H9 (cell line): ENCODE measurements at regions not wholly inside any gene's neighbourhood (a gene's known extent, or its start where the extent isn't known, plus 50 kb on each side); places are given as distances from the start of the nearest gene placed in this dataset.

Source experiments
- DNase-seq: peaks from one replicate; pipeline ENCODE4 v3.0.0-alpha.2; 2017
- H2AFZ ChIP-seq: one replicate; pipeline ENCODE4 v1.6.1; 2013; ENCODE audit warnings: mild to moderate bottlenecking, low read length, control low read depth, moderate library complexity
- H2AK5ac ChIP-seq: 2 replicates; pipeline ENCODE4 v1.6.1; 2013; ENCODE audit warnings: low read length, control low read depth, mixed read lengths; ENCODE audit not compliant: insufficient read length
- H2BK120ac ChIP-seq: one replicate; pipeline ENCODE4 v1.6.1; 2013; ENCODE audit warnings: low read depth, mild to moderate bottlenecking, low read length, control low read depth, inconsistent platforms; ENCODE audit not compliant: poor library complexity, severe bottlenecking
- H2BK12ac ChIP-seq: 2 replicates; pipeline ENCODE4 v1.6.1; 2013; ENCODE audit warnings: low read length, control low read depth, mixed read lengths, low read depth; ENCODE audit not compliant: insufficient read length
- H2BK15ac ChIP-seq: 2 replicates; pipeline ENCODE4 v1.6.1; 2013; ENCODE audit warnings: low read depth, low read length, control low read depth
- H2BK20ac ChIP-seq: one replicate; pipeline ENCODE4 v1.6.1; 2013; ENCODE audit warnings: low read depth, mild to moderate bottlenecking, low read length, control low read depth, inconsistent platforms; ENCODE audit not compliant: poor library complexity, severe bottlenecking
- H2BK5ac ChIP-seq: 2 replicates; pipeline ENCODE4 v1.6.1; 2013; ENCODE audit warnings: low read length, control low read depth, mixed read lengths; ENCODE audit not compliant: insufficient read length
- H3K14ac ChIP-seq: 2 replicates; pipeline ENCODE4 v1.6.1; 2013; ENCODE audit warnings: low read length, control low read depth; ENCODE audit not compliant: insufficient read depth
- H3K18ac ChIP-seq: 2 replicates; pipeline ENCODE4 v1.6.1; 2013; ENCODE audit warnings: low read depth, mild to moderate bottlenecking, mixed read lengths, low read length, control low read depth; ENCODE audit not compliant: insufficient read length
- H3K23ac ChIP-seq: 2 replicates; pipeline ENCODE4 v1.6.1; 2013; ENCODE audit warnings: low read length, control low read depth, mixed read lengths, low read depth; ENCODE audit not compliant: insufficient read length
- H3K23me2 ChIP-seq: 2 replicates; pipeline ENCODE4 v1.6.1; 2013; ENCODE audit warnings: low read depth, mild to moderate bottlenecking, mixed read lengths, low read length, control low read depth; ENCODE audit not compliant: insufficient read length, poor library complexity, severe bottlenecking
- H3K27ac ChIP-seq: 2 replicates; pipeline ENCODE4 v1.5.1; 2013; ENCODE audit warnings: low read length, control low read depth, mixed read lengths, low read depth; ENCODE audit not compliant: insufficient read length
- H3K27me3 ChIP-seq: 2 replicates; pipeline ENCODE4 v1.6.1; 2013; ENCODE audit warnings: low read length, control low read depth, inconsistent platforms; ENCODE audit not compliant: insufficient read depth
- H3K4ac ChIP-seq: 2 replicates; pipeline ENCODE4 v1.6.1; 2013; ENCODE audit warnings: low read depth, mild to moderate bottlenecking, control low read depth, inconsistent platforms, low read length, moderate library complexity
- H3K4me1 ChIP-seq: 2 replicates; pipeline ENCODE4 v1.6.1; 2013; ENCODE audit warnings: low read length, control low read depth, inconsistent platforms; ENCODE audit not compliant: insufficient read depth
- H3K4me2 ChIP-seq: 2 replicates; pipeline ENCODE4 v1.6.1; 2013; ENCODE audit warnings: low read length, control low read depth, mixed read lengths; ENCODE audit not compliant: insufficient read length, insufficient read depth
- H3K56ac ChIP-seq: 2 replicates; pipeline ENCODE4 v1.6.1; 2013; ENCODE audit warnings: low read depth, mild to moderate bottlenecking, mixed read lengths, low read length, control low read depth; ENCODE audit not compliant: insufficient read length
- H3K79me1 ChIP-seq: 2 replicates; pipeline ENCODE4 v1.6.1; 2013; ENCODE audit warnings: low read depth, mild to moderate bottlenecking, moderate library complexity, low read length, control low read depth, inconsistent platforms; ENCODE audit not compliant: insufficient read depth, poor library complexity, severe bottlenecking
- H3K79me2 ChIP-seq: 2 replicates; pipeline ENCODE4 v1.6.1; 2013; ENCODE audit warnings: low read length, control low read depth, inconsistent platforms; ENCODE audit not compliant: insufficient read depth
- H3K9ac ChIP-seq: 2 replicates; pipeline ENCODE4 v1.6.1; 2013; ENCODE audit warnings: low read length, control low read depth, mixed read lengths; ENCODE audit not compliant: insufficient read length; ENCODE audit errors: extremely low read depth
- H3K9me3 ChIP-seq: one replicate; pipeline ENCODE4 v1.6.1; 2013; ENCODE audit warnings: low read depth, low read length, inconsistent platforms; ENCODE audit not compliant: control insufficient read depth
- H3T11ph ChIP-seq: one replicate; pipeline ENCODE4 v1.6.1; 2013; ENCODE audit warnings: mild to moderate bottlenecking, low read length, control low read depth, inconsistent platforms
- H4K20me1 ChIP-seq: one replicate; pipeline ENCODE4 v1.6.1; 2013; ENCODE audit not compliant: control insufficient read depth, insufficient read length, insufficient read depth
- H4K5ac ChIP-seq: 2 replicates; pipeline ENCODE4 v1.6.1; 2013; ENCODE audit warnings: low read depth, mild to moderate bottlenecking, mixed read lengths, low read length, control low read depth; ENCODE audit not compliant: insufficient read length
- H4K8ac ChIP-seq: replicated peaks from 2 replicates; pipeline ENCODE4 v1.6.1; 2013; ENCODE audit warnings: low read length, control low read depth, mixed read lengths, low read depth; ENCODE audit not compliant: insufficient read length
- H4K91ac ChIP-seq: 2 replicates; pipeline ENCODE4 v1.6.1; 2013; ENCODE audit warnings: low read depth, mild to moderate bottlenecking, moderate library complexity, mixed read lengths, low read length, control low read depth; ENCODE audit not compliant: insufficient read length
- H3K27ac Mint-ChIP-seq, 3 experiments: 2 replicates in 2 of 3; 3 replicates in 1 of 3; pipeline ENCODE4 v1.8.0; 2020 to 2021; ENCODE audit warnings: mixed read lengths in 3 of 3, mild to moderate bottlenecking in 1 of 3, moderate library complexity in 1 of 3
- H3K27me3 Mint-ChIP-seq: 2 replicates; pipeline ENCODE4 v1.8.0; 2021; ENCODE audit warnings: low read depth, mild to moderate bottlenecking, moderate library complexity, mixed read lengths
- H3K36me3 Mint-ChIP-seq, 3 experiments: 2 replicates in 2 of 3; 3 replicates in 1 of 3; pipeline ENCODE4 v1.8.0; 2020 to 2021; ENCODE audit warnings: low read depth in 3 of 3, mixed read lengths in 3 of 3; ENCODE audit not compliant: insufficient read depth in 1 of 3
- H3K4me1 Mint-ChIP-seq, 2 experiments: 2 replicates each; pipeline ENCODE4 v1.8.0; 2020; ENCODE audit warnings: mixed read lengths in 2 of 2
- H3K4me3 Mint-ChIP-seq, 2 experiments: 2 replicates in 1 of 2; 3 replicates in 1 of 2; pipeline ENCODE4 v1.8.0; 2020 to 2021; ENCODE audit warnings: mild to moderate bottlenecking in 2 of 2, mixed read lengths in 2 of 2, moderate library complexity in 1 of 2
- H3K9me3 Mint-ChIP-seq, 2 experiments: 2 replicates in 1 of 2; 3 replicates in 1 of 2; pipeline ENCODE4 v1.8.0; 2020; ENCODE audit warnings: mild to moderate bottlenecking in 2 of 2, mixed read lengths in 2 of 2, moderate library complexity in 1 of 2
- WGBS: extraction: QIAGEN DNeasy Blood & Tissue Kit; methylation state at CpG from one replicate; pipeline ENCODE4 v1.1.7; 2013; ENCODE audit warnings: missing lambda C conversion rate, low lambda C conversion rate, mixed read lengths; ENCODE audit not compliant: insufficient read length; ENCODE audit errors: extremely low coverage; 5-methylcytosine and 5-hydroxymethylcytosine counted together
- TF ChIP-seq, protein P1 (sequence below): fragments of 200-600 bp; sonication (generic); conservative IDR thresholded peaks from 3 replicates; pipeline ENCODE4 v1.8.0; 2021; ENCODE audit warnings: antibody characterized with exemption, mild to moderate bottlenecking

DNA sequence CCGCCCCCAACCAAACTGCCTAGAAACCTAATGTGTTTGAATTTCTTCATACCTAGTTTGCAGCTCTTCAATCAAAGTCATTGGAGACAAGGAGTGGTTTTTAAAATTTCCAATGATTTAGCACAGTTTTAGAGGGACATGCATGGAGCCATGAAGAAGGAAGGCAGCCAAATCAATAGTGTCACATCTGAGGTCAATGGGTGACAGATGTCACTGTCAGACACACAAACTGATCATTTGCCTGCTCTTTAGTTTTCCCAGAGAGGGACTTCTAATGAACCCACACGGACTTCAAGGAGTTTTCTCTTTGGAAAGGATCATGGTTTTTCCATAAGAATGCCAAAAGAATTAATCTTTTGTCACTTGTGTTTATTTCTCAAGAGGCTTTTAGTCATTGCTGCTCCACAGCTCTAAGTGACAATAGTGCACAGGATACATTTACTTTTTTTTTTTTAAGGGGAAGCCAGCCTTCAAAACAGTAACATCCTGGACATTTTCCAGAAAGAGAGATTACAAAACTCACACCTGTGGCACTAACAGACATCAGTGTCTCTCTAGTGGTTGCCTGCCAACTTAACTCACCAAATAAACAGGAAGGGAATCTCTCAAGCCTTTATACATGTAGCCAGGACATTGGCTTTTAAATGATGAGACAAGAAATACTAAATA is 251.1 kb upstream of the DIAPH2 start:
- no peak overlapping the region for H3T11ph ChIP-seq
- Mint-ChIP-seq H3K36me3 (no peaks in the 10 kb centered on the region), H3K4me1 (peaks cover 4 to 9% of the 10 kb centered on the region in 2 experiments; a peak in 3 of 4 replicates), H3K4me3 (no peak overlapping the region), H3K27ac (no peak overlapping the region), H3K9me3 (no peaks in the 10 kb centered on the region), H3K27me3 (peaks cover 13% of the 10 kb centered on the region)
- H3K9ac ChIP-seq: no peak overlapping the region
- H3K27me3 ChIP-seq: no peaks in the 10 kb centered on the region
- no peak overlapping the region for H3K18ac ChIP-seq
- H4K8ac ChIP-seq: no peak overlapping the region
- no peak overlapping the region for H2BK12ac ChIP-seq
- no peak overlapping the region for H2AK5ac ChIP-seq
- no peaks in the 10 kb centered on the region for H3K23me2 ChIP-seq
- H3K4me1 ChIP-seq: no peaks in the 10 kb centered on the region; the same call in 1 of the 2 replicates
- DNase-seq: no peak
- no peak overlapping the region for H3K27ac ChIP-seq
- H3K23ac ChIP-seq: no peak overlapping the region
- no peak overlapping the region for H2BK5ac ChIP-seq
- no peak overlapping the region for H3K4me2 ChIP-seq
- H2BK20ac ChIP-seq: no peak overlapping the region
- WGBS: no CpG with 5 or more reads among the region's 2 CpGs
- TF ChIP-seq, protein P1, sequence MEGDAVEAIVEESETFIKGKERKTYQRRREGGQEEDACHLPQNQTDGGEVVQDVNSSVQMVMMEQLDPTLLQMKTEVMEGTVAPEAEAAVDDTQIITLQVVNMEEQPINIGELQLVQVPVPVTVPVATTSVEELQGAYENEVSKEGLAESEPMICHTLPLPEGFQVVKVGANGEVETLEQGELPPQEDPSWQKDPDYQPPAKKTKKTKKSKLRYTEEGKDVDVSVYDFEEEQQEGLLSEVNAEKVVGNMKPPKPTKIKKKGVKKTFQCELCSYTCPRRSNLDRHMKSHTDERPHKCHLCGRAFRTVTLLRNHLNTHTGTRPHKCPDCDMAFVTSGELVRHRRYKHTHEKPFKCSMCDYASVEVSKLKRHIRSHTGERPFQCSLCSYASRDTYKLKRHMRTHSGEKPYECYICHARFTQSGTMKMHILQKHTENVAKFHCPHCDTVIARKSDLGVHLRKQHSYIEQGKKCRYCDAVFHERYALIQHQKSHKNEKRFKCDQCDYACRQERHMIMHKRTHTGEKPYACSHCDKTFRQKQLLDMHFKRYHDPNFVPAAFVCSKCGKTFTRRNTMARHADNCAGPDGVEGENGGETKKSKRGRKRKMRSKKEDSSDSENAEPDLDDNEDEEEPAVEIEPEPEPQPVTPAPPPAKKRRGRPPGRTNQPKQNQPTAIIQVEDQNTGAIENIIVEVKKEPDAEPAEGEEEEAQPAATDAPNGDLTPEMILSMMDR: no peak
- H3K9me3 ChIP-seq: no peaks in the 10 kb centered on the region
- no peak overlapping the region for H2BK120ac ChIP-seq
- H4K20me1 ChIP-seq: no peaks in the 10 kb centered on the region
- H4K91ac ChIP-seq: no peak overlapping the region
- H4K5ac ChIP-seq: no peak overlapping the region
- no peaks in the 10 kb centered on the region for H3K79me1 ChIP-seq
- H3K56ac ChIP-seq: no peak overlapping the region
- no peak overlapping the region for H2AFZ ChIP-seq
- no peak overlapping the region for H2BK15ac ChIP-seq
- H3K79me2 ChIP-seq: no peaks in the 10 kb centered on the region
- H3K4ac ChIP-seq: no peak overlapping the region
- H3K14ac ChIP-seq: no peak overlapping the region
